ENCODE measurements at regions not wholly inside any gene's neighbourhood (a gene's known extent, or its start where the extent isn't known, plus 50 kb on each side); places are given as distances from the start of the nearest gene placed in this dataset.

DNA sequence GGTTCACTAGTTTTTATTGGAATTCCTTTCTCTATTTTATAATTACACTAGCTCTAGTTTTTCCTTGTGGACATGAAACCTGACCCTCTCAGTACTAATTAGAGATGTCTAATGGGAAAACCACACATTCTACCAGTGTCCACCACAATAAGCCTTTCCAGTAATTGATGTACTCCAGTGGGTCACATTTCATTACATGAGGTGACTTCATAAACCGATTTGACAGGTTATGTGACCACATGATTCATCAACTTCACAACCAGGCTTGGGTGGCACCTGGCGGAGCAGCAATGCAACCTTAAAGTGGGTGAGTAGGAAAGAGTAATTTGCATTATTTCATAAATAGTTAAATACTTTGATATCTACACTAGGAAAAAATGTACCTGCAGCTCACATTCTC is 284.2 kb upstream of the ADAMTS16 start:
- TF ChIP-seq YY1 (IDR thresholded peaks at IDR 0.05; ENCODE audit: low read depth) (no peak), CEBPB (IDR thresholded peaks at IDR 0.05) (no peak), ZBTB7A (IDR thresholded peaks at IDR 0.05; ENCODE audit: low read depth) (no peak), RAD21 (IDR thresholded peaks at IDR 0.05; ENCODE audit: low read depth) (no peak), FOXM1 (IDR thresholded peaks at IDR 0.05; ENCODE audit: borderline replicate concordance, low read depth) (no peak), TCF12 (IDR thresholded peaks at IDR 0.05; ENCODE audit: low read depth) (no peak), NFIC (IDR thresholded peaks at IDR 0.05) (no peak)
- TF ChIP-seq, protein P1, sequence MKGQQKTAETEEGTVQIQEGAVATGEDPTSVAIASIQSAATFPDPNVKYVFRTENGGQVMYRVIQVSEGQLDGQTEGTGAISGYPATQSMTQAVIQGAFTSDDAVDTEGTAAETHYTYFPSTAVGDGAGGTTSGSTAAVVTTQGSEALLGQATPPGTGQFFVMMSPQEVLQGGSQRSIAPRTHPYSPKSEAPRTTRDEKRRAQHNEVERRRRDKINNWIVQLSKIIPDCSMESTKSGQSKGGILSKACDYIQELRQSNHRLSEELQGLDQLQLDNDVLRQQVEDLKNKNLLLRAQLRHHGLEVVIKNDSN (IDR thresholded peaks at IDR 0.05) = no peak
- TF ChIP-seq, protein P2, sequence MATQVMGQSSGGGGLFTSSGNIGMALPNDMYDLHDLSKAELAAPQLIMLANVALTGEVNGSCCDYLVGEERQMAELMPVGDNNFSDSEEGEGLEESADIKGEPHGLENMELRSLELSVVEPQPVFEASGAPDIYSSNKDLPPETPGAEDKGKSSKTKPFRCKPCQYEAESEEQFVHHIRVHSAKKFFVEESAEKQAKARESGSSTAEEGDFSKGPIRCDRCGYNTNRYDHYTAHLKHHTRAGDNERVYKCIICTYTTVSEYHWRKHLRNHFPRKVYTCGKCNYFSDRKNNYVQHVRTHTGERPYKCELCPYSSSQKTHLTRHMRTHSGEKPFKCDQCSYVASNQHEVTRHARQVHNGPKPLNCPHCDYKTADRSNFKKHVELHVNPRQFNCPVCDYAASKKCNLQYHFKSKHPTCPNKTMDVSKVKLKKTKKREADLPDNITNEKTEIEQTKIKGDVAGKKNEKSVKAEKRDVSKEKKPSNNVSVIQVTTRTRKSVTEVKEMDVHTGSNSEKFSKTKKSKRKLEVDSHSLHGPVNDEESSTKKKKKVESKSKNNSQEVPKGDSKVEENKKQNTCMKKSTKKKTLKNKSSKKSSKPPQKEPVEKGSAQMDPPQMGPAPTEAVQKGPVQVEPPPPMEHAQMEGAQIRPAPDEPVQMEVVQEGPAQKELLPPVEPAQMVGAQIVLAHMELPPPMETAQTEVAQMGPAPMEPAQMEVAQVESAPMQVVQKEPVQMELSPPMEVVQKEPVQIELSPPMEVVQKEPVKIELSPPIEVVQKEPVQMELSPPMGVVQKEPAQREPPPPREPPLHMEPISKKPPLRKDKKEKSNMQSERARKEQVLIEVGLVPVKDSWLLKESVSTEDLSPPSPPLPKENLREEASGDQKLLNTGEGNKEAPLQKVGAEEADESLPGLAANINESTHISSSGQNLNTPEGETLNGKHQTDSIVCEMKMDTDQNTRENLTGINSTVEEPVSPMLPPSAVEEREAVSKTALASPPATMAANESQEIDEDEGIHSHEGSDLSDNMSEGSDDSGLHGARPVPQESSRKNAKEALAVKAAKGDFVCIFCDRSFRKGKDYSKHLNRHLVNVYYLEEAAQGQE (IDR thresholded peaks at IDR 0.05; ENCODE audit: low read depth) = no peak

DNA sequence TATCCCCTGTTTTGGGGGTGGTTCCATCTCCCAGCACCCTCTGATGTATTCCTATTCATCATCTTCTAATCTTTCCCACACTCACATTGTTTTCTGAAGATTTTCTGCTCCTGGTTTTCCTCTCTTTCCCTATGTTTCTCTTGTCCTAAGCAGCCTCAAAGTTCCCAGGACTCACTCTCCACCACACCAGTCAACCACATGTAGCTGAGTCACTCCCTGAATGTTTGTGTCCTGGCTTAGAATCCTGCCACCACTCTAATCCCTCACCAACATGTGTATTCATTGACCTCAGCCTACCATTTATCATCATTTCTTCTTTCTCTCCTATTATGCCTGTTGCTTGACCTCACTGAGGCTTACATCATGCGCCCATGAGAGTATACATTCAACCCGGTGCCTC is 282.4 kb upstream of the ADAMTS16 start:
- no peak for TF ChIP-seq TEAD4 (IDR thresholded peaks at IDR 0.05)
- TF ChIP-seq CREB1 (IDR thresholded peaks at IDR 0.05; ENCODE audit: low read depth) = no peak
- TF ChIP-seq TAF1 (IDR thresholded peaks at IDR 0.05; ENCODE audit: low read depth) = no peak
- TF ChIP-seq, protein P3, sequence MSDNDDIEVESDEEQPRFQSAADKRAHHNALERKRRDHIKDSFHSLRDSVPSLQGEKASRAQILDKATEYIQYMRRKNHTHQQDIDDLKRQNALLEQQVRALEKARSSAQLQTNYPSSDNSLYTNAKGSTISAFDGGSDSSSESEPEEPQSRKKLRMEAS (IDR thresholded peaks at IDR 0.05) = no peak
- TF ChIP-seq, protein P1 (IDR thresholded peaks at IDR 0.05) = no peak
- TF ChIP-seq, protein P2 (IDR thresholded peaks at IDR 0.05; ENCODE audit: low read depth) = no peak
- TF ChIP-seq EGR1 (IDR thresholded peaks at IDR 0.05) = no peak

DNA sequence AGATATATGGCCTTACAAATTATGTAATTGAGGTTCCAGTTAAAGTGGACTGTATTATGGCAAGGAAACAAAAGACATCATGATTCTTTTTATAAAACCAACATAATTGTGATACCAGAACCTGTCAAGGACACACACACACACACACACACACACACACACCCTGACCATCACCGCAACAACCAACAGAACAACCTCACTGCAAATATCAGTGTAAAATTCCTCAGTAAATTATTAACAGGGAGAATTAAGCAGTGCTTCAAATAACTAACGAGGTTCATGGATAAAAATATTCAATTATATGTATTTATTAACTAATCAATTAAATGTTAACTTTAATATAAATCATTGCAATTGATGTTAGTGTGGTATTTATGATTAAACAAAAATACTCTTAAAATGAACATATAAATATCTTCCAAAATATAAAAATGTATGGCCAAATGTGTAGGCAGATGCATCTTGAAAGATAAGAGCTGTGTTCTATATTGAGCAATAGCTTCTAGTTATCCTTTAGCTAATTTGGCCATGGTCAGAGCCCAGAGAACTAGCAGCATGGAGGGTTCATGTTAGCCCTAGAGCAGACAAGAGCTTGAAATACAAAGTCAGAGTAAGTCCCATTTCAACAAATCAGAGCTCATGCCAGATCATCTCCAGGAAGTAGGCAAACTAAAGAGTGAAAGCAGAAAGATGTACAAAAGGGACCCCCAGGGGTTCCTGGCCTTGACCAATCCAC is 280.5 kb upstream of the ADAMTS16 start:
- TF ChIP-seq, protein P3 (IDR thresholded peaks at IDR 0.05) = no peak

DNA sequence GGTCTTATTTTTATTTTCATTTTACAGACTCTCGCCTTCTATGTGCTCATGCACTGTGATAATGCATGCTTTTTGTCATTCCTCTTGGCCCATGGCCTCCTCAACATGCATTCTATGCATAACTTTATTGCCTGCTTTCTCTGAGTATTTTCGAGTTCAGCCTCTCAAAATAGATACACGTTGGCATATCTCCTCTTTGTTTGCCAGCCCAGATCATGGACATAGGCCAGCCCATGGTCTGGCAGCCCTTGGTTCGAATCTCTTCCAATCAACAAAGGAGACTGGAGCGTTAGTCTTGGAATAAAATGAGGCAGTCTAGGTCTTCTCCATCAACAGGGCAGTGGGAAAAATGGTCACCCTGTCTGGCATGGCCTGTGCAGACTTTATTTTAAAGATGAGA is 279.5 kb upstream of the ADAMTS16 start:
- no peak for TF ChIP-seq NFIC (IDR thresholded peaks at IDR 0.05)
- no peak for TF ChIP-seq RAD21 (IDR thresholded peaks at IDR 0.05; ENCODE audit: low read depth)
- TF ChIP-seq, protein P1 (IDR thresholded peaks at IDR 0.05) = no peak
- TF ChIP-seq TEAD4 (IDR thresholded peaks at IDR 0.05) = no peak
- TF ChIP-seq ZBTB7A (IDR thresholded peaks at IDR 0.05; ENCODE audit: low read depth) = no peak
- no peak for TF ChIP-seq CEBPB (IDR thresholded peaks at IDR 0.05)
- TF ChIP-seq, protein P3 (IDR thresholded peaks at IDR 0.05) = no peak
- TF ChIP-seq EGR1 (IDR thresholded peaks at IDR 0.05) = no peak
- TF ChIP-seq YY1 (IDR thresholded peaks at IDR 0.05; ENCODE audit: low read depth) = no peak
- no peak for TF ChIP-seq TCF12 (IDR thresholded peaks at IDR 0.05; ENCODE audit: low read depth)
- TF ChIP-seq CREB1 (IDR thresholded peaks at IDR 0.05; ENCODE audit: low read depth) = no peak
- TF ChIP-seq, protein P2 (IDR thresholded peaks at IDR 0.05; ENCODE audit: low read depth) = no peak
- TF ChIP-seq FOXM1 (IDR thresholded peaks at IDR 0.05; ENCODE audit: borderline replicate concordance, low read depth) = no peak
- TF ChIP-seq TAF1 (IDR thresholded peaks at IDR 0.05; ENCODE audit: low read depth) = no peak
- TF ChIP-seq EP300 (IDR thresholded peaks at IDR 0.05; ENCODE audit: borderline replicate concordance) = no peak

Measured in Ishikawa (cell line).